K562 (cell line): ENCODE measurements at regions not wholly inside any gene's neighbourhood (a gene's known extent, or its start where the extent isn't known, plus 50 kb on each side); places are given as distances from the start of the nearest gene placed in this dataset.

Experiments used
- ATAC-seq: fragments of 200-7000 bp; cut with Tn5 transposase; 3 replicates; pipeline ENCODE4 v1.9.1; 2020; ENCODE audit warnings: moderate library complexity
- BruUV-seq: library from RNA; stranded (reverse); fragments of 400-500 nt; replicated peaks from 2 replicates; lab custom pipeline; 2021; lab: Mats Ljungman, UMichigan
- CTCF ChIA-PET: fragments of 300-600 bp; formaldehyde crosslinking; extraction: SDS; loops from one replicate; lab custom pipeline; 2021; ENCODE audit warnings: low intra/inter-chr PET ratio; lab: Yijun Ruan, JAX
- POLR2A ChIA-PET: fragments of 300-600, 350-650 bp; sonication (Branson Sonifier 250); formaldehyde crosslinking; extraction: SDS; loops from one replicate; lab custom pipeline; 2021; ENCODE audit warnings: antibody characterized with exemption, inconsistent platforms; lab: Yijun Ruan, JAX
- DNase-seq, 4 experiments: peaks; one replicate each; pipeline versions ENCODE4 v3.0.0 to v3.0.0-alpha.2; 2011 to 2018; ENCODE audit warnings: low spot score in 3 of 4, mixed read lengths in 3 of 4; ENCODE audit errors: extremely low read depth in 1 of 4
- FAIRE-seq: peaks from 2 replicates; lab custom pipeline; 2011; peaks lifted over from hg19 to GRCh38; lab: Jason Lieb, UNC
- H2AFZ ChIP-seq: 2 replicates; pipeline ENCODE4 v1.6.0; 2011; ENCODE audit warnings: low read depth, low read length, control low read depth, inconsistent platforms
- H3K27ac ChIP-seq: fragments of 200-600 bp; 3 replicates; pipeline ENCODE4 v1.8.0; 2011; ENCODE audit warnings: low read depth, mild to moderate bottlenecking, control low read depth, inconsistent platforms, low read length, moderate library complexity, mixed read lengths; ENCODE audit errors: extremely low read depth
- H3K27me3 ChIP-seq, 2 experiments: fragments of 300-600 bp in 1 of 2; 2 replicates in 1 of 2; 3 replicates in 1 of 2; pipeline versions ENCODE4 v1.6.0 to v1.8.0; 2011; ENCODE audit warnings: inconsistent platforms in 2 of 2, low read length in 2 of 2, mild to moderate bottlenecking in 1 of 2, mixed read lengths in 1 of 2, moderate library complexity in 1 of 2; ENCODE audit not compliant: control insufficient read depth in 2 of 2, insufficient read depth in 2 of 2
- H3K36me3 ChIP-seq: fragments of 300-600 bp; 3 replicates; pipeline ENCODE4 v1.8.0; 2011; ENCODE audit warnings: mild to moderate bottlenecking, low read length, inconsistent platforms; ENCODE audit not compliant: control insufficient read depth, insufficient read depth
- H3K4me1 ChIP-seq, 2 experiments: fragments of 200-600 bp in 1 of 2; replicated peaks in 1 of 2; 2 replicates in 1 of 2; 3 replicates in 1 of 2; pipeline versions ENCODE4 v1.5.1 to v1.8.0; 2011; ENCODE audit warnings: inconsistent platforms in 2 of 2, low read length in 2 of 2, mild to moderate bottlenecking in 1 of 2, mixed read lengths in 1 of 2, moderate library complexity in 1 of 2; ENCODE audit not compliant: control insufficient read depth in 2 of 2, insufficient read depth in 2 of 2
- H3K4me2 ChIP-seq: 2 replicates; pipeline ENCODE4 v1.6.1; 2011; ENCODE audit warnings: low read length, control low read depth, inconsistent platforms, mixed read lengths; ENCODE audit not compliant: insufficient read depth
- H3K4me3 ChIP-seq: fragments of 200-600 bp; sonication (generic), shearing (Covaris generic); 2 replicates; pipeline ENCODE4 v1.5.1; 2016; ENCODE audit warnings: control low read depth, inconsistent platforms
- H3K79me2 ChIP-seq: fragments of 200-600 bp; 3 replicates; pipeline ENCODE4 v1.8.0; 2011; ENCODE audit warnings: low read length, inconsistent platforms; ENCODE audit not compliant: control insufficient read depth, insufficient read depth
- H3K9ac ChIP-seq, 2 experiments: 2 replicates each; pipeline versions ENCODE4 v1.6.0 to v1.6.1; 2011; ENCODE audit warnings: low read depth in 2 of 2, low read length in 2 of 2, control low read depth in 1 of 2, inconsistent platforms in 1 of 2, mild to moderate bottlenecking in 1 of 2, mixed read lengths in 1 of 2; ENCODE audit not compliant: insufficient read depth in 1 of 2
- H3K9me1 ChIP-seq: one replicate; pipeline ENCODE4 v1.6.0; 2011; ENCODE audit warnings: inconsistent platforms, mild to moderate bottlenecking, low read length, moderate library complexity; ENCODE audit not compliant: control insufficient read depth, insufficient read depth
- H3K9me3 ChIP-seq: replicated peaks from 2 replicates; pipeline ENCODE4 v1.5.1; 2011; ENCODE audit warnings: low read depth, low read length, inconsistent platforms; ENCODE audit not compliant: control insufficient read depth, insufficient read depth
- H4K20me1 ChIP-seq: replicated peaks from 2 replicates; pipeline ENCODE4 v1.6.1; 2011; ENCODE audit warnings: low read length, inconsistent platforms, mixed read lengths; ENCODE audit not compliant: control insufficient read depth, insufficient read depth
- EP300 ChIP-seq: IDR thresholded peaks from 2 replicates; pipeline ENCODE4 v1.6.1; 2012; ENCODE audit warnings: low read length, improper control_type of control experiment
- FOXJ3 ChIP-seq: sonication (generic); formaldehyde crosslinking; IDR thresholded peaks from 2 replicates; pipeline ENCODE4 v1.4.0; 2020; ENCODE audit warnings: mild to moderate bottlenecking, missing genetic modification reagents
- FOXK2 ChIP-seq, 2 experiments: fragments of 450-650 bp; IDR thresholded peaks in 1 of 2; conservative IDR thresholded peaks in 1 of 2; 2 replicates each; pipeline ENCODE4 v1.6.1; 2016; ENCODE audit warnings: low read depth in 2 of 2, mild to moderate bottlenecking in 1 of 2
- NFE2 ChIP-seq: IDR thresholded peaks from 2 replicates; pipeline ENCODE4 v1.6.1; 2014; ENCODE audit warnings: antibody characterized with exemption, low read depth
- NR3C1 ChIP-seq: sonication (generic); formaldehyde crosslinking; IDR thresholded peaks from 2 replicates; pipeline ENCODE4 v1.8.1; 2022; ENCODE audit warnings: missing genetic modification reagents
- POLR2A ChIP-seq: fragments of 450-650 bp; conservative IDR thresholded peaks from 2 replicates; pipeline ENCODE4 v1.6.1; 2016
- RHOXF2B ChIP-seq: fragments of 250-450 bp; sonication (Bioruptor Pico); conservative IDR thresholded peaks from 2 replicates; pipeline ENCODE4 v1.5.1; 2021
- TOE1 ChIP-seq, 2 experiments: fragments of 450-650 bp in 1 of 2; sonication (generic) in 1 of 2; formaldehyde crosslinking in 1 of 2; IDR thresholded peaks; 2 replicates each; pipeline versions ENCODE4 v1.7.1 to v1.8.0; 2016 to 2022; ENCODE audit warnings: borderline replicate concordance in 2 of 2, mild to moderate bottlenecking in 2 of 2, antibody characterized with exemption in 1 of 2, inconsistent platforms in 1 of 2, low read depth in 1 of 2, missing genetic modification reagents in 1 of 2, moderate library complexity in 1 of 2
- ZC3H11A ChIP-seq: IDR thresholded peaks from 2 replicates; pipeline ENCODE4 v1.6.1; 2012; ENCODE audit warnings: low read depth, low read length, improper control_type of control experiment
- WGBS: fragments of 100-300 bp; shearing (Covaris generic); methylation state at CpG from one replicate; pipeline ENCODE4 v1.1.6; 2016; ENCODE audit warnings: low coverage, mixed read lengths; ENCODE audit not compliant: insufficient coverage; ENCODE audit errors: missing lambda C conversion rate; 5-methylcytosine and 5-hydroxymethylcytosine counted together
- in situ Hi-C: fragments of 300-500 bp; cut with MboI; formaldehyde crosslinking; loops from 4 replicates; pipeline ENCODE4 v1.15.0; 2018; ENCODE audit warnings: inconsistent platforms, mixed read lengths
- intact Hi-C: fragments of 100-400 bp; cut with micrococcal nuclease; formaldehyde crosslinking; loops from 2 replicates; pipeline ENCODE4 v1.14.2; 2022
- TF ChIP-seq, protein P1 (sequence below), 2 experiments: fragments of 450-650 bp in 1 of 2; sonication (generic) in 1 of 2; formaldehyde crosslinking in 1 of 2; IDR thresholded peaks; 2 replicates each; pipeline versions ENCODE4 v1.7.1 to v1.9.0; 2016 to 2022; ENCODE audit warnings: inconsistent platforms in 1 of 2, mild to moderate bottlenecking in 1 of 2, missing genetic modification reagents in 1 of 2
- TF ChIP-seq, protein P2 (sequence below), 2 experiments: fragments of 250-450 bp in 1 of 2; fragments of 450-650 bp in 1 of 2; sonication (Bioruptor Pico) in 1 of 2; IDR thresholded peaks; 2 replicates each; pipeline versions ENCODE4 v1.6.1 to v1.8.0; 2016 to 2021; ENCODE audit warnings: mild to moderate bottlenecking in 2 of 2, moderate library complexity in 2 of 2, missing compliant biosample characterization in 1 of 2, missing genetic modification characterization in 1 of 2

DNA sequence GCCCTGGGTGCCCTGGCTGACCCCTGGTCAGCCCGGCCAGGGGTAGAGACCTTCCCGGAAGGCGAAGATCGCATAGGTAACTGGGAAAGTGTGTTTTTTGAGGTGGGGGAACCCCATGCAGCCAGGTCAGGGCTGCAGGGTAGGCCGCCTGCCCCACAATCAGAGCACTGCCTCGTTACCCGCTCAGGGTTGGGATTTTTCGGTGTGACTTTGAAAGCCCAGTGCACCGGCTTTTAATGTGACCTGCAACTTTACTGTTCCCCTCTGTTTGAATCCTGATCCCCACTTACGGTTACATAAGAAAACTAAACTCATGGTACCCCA, 239.2 kb upstream of the PLET1 start:
- no peak overlapping the region for H2AFZ ChIP-seq
- POLR2A ChIA-PET, result interaction anchor here (0.7 to 1.3 kb wide), 2 partner anchors 9 to 564 kb away, joined by 3 read pairs; no protein-coding TSS in a partner anchor
- ATAC-seq (no peak), DNase-seq (no peak), FAIRE-seq (no peak)
- CTCF ChIA-PET, result no interaction called here
- no peaks in the 10 kb centered on the region for H3K9me1 ChIP-seq
- in situ Hi-C loops (no loop called here), intact Hi-C loops (no loop called here)
- BruUV-seq, result no TSS peak
- H3K4me3 ChIP-seq, result no peak overlapping the region
- peaks cover 7 to 19% of the 10 kb centered on the region in 2 experiments; a peak in 3 of 5 replicates for H3K27me3 ChIP-seq
- under 1% methylated on average over 10 of the region's 10 CpGs for WGBS
- H3K4me1 ChIP-seq, result no peaks in the 10 kb centered on the region
- H3K9me3 ChIP-seq, result no peaks in the 10 kb centered on the region
- H3K36me3 ChIP-seq, result no peaks in the 10 kb centered on the region
- H4K20me1 ChIP-seq, result no peaks in the 10 kb centered on the region
- no peak overlapping the region for H3K4me2 ChIP-seq
- H3K27ac ChIP-seq, result no peak overlapping the region
- no peak overlapping the region for H3K9ac ChIP-seq
- H3K79me2 ChIP-seq, result no peaks in the 10 kb centered on the region
- no peak for TF ChIP-seq EP300
- TF ChIP-seq RHOXF2B (CRISPR knock-in tag), result no peak
- TF ChIP-seq ZC3H11A, result no peak
- no peak for TF ChIP-seq FOXK2 (conservative IDR thresholded peaks at IDR 0.05 in 1 of 2, IDR thresholded peaks at IDR 0.05 in 1 of 2; ENCODE audit: low read depth in 2 of 2)
- no peak for TF ChIP-seq POLR2A
- no peak for TF ChIP-seq NR3C1 (CRISPR knock-in tag)
- no peak for TF ChIP-seq TOE1 (IDR thresholded peaks at IDR 0.05; ENCODE audit: borderline replicate concordance)
- no peak for TF ChIP-seq TOE1 (CRISPR knock-in tag; IDR thresholded peaks at IDR 0.05; ENCODE audit: borderline replicate concordance, low read depth)
- TF ChIP-seq, protein P1, sequence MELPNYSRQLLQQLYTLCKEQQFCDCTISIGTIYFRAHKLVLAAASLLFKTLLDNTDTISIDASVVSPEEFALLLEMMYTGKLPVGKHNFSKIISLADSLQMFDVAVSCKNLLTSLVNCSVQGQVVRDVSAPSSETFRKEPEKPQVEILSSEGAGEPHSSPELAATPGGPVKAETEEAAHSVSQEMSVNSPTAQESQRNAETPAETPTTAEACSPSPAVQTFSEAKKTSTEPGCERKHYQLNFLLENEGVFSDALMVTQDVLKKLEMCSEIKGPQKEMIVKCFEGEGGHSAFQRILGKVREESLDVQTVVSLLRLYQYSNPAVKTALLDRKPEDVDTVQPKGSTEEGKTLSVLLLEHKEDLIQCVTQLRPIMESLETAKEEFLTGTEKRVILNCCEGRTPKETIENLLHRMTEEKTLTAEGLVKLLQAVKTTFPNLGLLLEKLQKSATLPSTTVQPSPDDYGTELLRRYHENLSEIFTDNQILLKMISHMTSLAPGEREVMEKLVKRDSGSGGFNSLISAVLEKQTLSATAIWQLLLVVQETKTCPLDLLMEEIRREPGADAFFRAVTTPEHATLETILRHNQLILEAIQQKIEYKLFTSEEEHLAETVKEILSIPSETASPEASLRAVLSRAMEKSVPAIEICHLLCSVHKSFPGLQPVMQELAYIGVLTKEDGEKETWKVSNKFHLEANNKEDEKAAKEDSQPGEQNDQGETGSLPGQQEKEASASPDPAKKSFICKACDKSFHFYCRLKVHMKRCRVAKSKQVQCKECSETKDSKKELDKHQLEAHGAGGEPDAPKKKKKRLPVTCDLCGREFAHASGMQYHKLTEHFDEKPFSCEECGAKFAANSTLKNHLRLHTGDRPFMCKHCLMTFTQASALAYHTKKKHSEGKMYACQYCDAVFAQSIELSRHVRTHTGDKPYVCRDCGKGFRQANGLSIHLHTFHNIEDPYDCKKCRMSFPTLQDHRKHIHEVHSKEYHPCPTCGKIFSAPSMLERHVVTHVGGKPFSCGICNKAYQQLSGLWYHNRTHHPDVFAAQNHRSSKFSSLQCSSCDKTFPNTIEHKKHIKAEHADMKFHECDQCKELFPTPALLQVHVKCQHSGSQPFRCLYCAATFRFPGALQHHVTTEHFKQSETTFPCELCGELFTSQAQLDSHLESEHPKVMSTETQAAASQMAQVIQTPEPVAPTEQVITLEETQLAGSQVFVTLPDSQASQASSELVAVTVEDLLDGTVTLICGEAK (IDR thresholded peaks at IDR 0.05), result no peak
- TF ChIP-seq, protein P1 (CRISPR knock-in tag; IDR thresholded peaks at IDR 0.05), result no peak
- TF ChIP-seq NFE2, result no peak
- no peak for TF ChIP-seq FOXJ3 (CRISPR knock-in tag)
- TF ChIP-seq, protein P2, sequence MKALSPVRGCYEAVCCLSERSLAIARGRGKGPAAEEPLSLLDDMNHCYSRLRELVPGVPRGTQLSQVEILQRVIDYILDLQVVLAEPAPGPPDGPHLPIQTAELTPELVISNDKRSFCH (CRISPR knock-in tag; IDR thresholded peaks at IDR 0.05), result no peak
- TF ChIP-seq, protein P2 (tag; IDR thresholded peaks at IDR 0.05), result no peak
